Muscle of leg (tissue), 3 donors: ENCODE measurements at regions not wholly inside any gene's neighbourhood (a gene's known extent, or its start where the extent isn't known, plus 50 kb on each side); places are given as distances from the start of the nearest gene placed in this dataset.
A peak's percentile ranks its signal among the peaks of the same experiment; 100 is the strongest.

ENCODE experiments used
- DNase-seq: peaks from one replicate; pipeline ENCODE4 v3.0.0; 2013
- H3K27ac ChIP-seq: one replicate; pipeline ENCODE4 v1.5.1; 2013; ENCODE audit warnings: mild to moderate bottlenecking, low read length, control low read depth
- H3K27me3 ChIP-seq: one replicate; pipeline ENCODE4 v1.6.1; 2013; ENCODE audit warnings: low read length; ENCODE audit not compliant: control insufficient read depth, insufficient read depth
- H3K36me3 ChIP-seq: one replicate; pipeline ENCODE4 v1.6.1; 2013; ENCODE audit warnings: low read length; ENCODE audit not compliant: control insufficient read depth, insufficient read depth
- H3K4me1 ChIP-seq: one replicate; pipeline ENCODE4 v1.6.1; 2013; ENCODE audit warnings: low read length; ENCODE audit not compliant: control insufficient read depth, insufficient read depth
- H3K4me3 ChIP-seq: one replicate; pipeline ENCODE4 v1.5.1; 2013; ENCODE audit warnings: low read length, control low read depth
- H3K9me3 ChIP-seq: replicated peaks from 2 replicates; pipeline ENCODE4 v1.6.1; 2013; ENCODE audit warnings: low read depth, low read length; ENCODE audit not compliant: control insufficient read depth
- WGBS: methylation state at CpG from one replicate; pipeline ENCODE4 v1.1.5; 2013; ENCODE audit warnings: missing lambda C conversion rate; ENCODE audit not compliant: insufficient coverage; 5-methylcytosine and 5-hydroxymethylcytosine counted together

GRCh38 chr2:120927265-120927628 is 191.6 kb downstream of the GLI2 start:
- Histone ChIP-seq H3K4me3 (no peak overlapping the region), H3K27ac (no peak overlapping the region), H3K27me3 (peaks cover 3% of the 10 kb centered on the region), H3K4me1 (peaks cover 3% of the 10 kb centered on the region), H3K9me3 (no peaks in the 10 kb centered on the region), H3K36me3 (peaks cover 14% of the 10 kb centered on the region)
- WGBS, result 83% methylated on average over 11 of the region's 11 CpGs
- no peak for DNase-seq

DNA sequence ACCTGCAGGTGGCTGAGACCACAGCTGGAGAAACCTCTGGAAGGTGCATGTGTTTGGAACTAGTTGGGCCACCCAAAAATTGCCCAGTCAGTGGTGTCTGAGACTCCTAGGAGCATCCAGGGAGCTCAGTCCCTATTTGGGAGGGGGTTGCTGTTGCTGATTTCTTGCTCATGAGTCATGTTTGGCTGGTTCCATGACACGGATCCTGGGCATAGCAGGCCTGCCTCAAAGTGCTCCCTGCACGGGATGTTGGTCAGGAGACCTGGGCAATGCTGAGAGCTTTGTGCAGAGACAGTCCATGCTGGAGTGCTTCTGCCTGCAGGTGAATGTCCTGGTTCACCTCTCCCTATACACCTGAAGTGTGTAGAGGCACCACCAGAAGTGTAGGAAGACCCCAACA is 194.2 kb downstream of the GLI2 start:
- Histone ChIP-seq H3K36me3 (peaks cover 14% of the 10 kb centered on the region), H3K4me1 (peaks cover 25% of the 10 kb centered on the region), H3K4me3 (no peak overlapping the region), H3K27me3 (peaks cover 4% of the 10 kb centered on the region), H3K27ac (no peak overlapping the region), H3K9me3 (no peaks in the 10 kb centered on the region)
- 100% methylated on average over 1 of the region's 2 CpGs for WGBS
- no peak for DNase-seq

GRCh38 chr2:120930236-120930635 is 194.6 kb downstream of the GLI2 start:
- Histone ChIP-seq H3K27me3 (peaks cover 4% of the 10 kb centered on the region), H3K4me3 (no peak overlapping the region), H3K36me3 (peaks cover 14% of the 10 kb centered on the region), H3K9me3 (no peaks in the 10 kb centered on the region), H3K4me1 (peaks cover 29% of the 10 kb centered on the region), H3K27ac (no peak overlapping the region)
- 97% methylated on average over 10 of the region's 10 CpGs for WGBS
- no peak for DNase-seq

- DNase-seq, result no peak
These were observed 195.2 kb downstream of the GLI2 start for GRCh38 chr2:120930864-120931263.

GRCh38 chr2:120932472-120932871 is 196.8 kb downstream of the GLI2 start:
- 38% methylated on average over 5 of the region's 7 CpGs for WGBS
- DNase-seq, result peak; percentile 42
- Histone ChIP-seq H3K4me1 (peaks cover 51% of the 10 kb centered on the region), H3K27me3 (peaks cover 5% of the 10 kb centered on the region), H3K9me3 (no peaks in the 10 kb centered on the region), H3K27ac (no peak overlapping the region), H3K4me3 (no peak overlapping the region), H3K36me3 (peaks cover 14% of the 10 kb centered on the region)

More at GRCh38 chr2:120930864-120931263, 195.2 kb downstream of the GLI2 start:
- Histone ChIP-seq H3K4me1 (peaks cover 36% of the 10 kb centered on the region), H3K27me3 (peaks cover 8% of the 10 kb centered on the region), H3K9me3 (no peaks in the 10 kb centered on the region), H3K4me3 (no peak overlapping the region), H3K27ac (no peak overlapping the region), H3K36me3 (peaks cover 14% of the 10 kb centered on the region)
- WGBS, result no CpG with 5 or more reads among the region's 3 CpGs

- DNase-seq, result no peak
- 32% methylated on average over 4 of the region's 7 CpGs for WGBS
- H3K27me3 ChIP-seq, result peaks cover 5% of the 10 kb centered on the region
- H3K4me3 ChIP-seq, result no peak overlapping the region
- H3K27ac ChIP-seq, result no peak overlapping the region
- no peaks in the 10 kb centered on the region for H3K9me3 ChIP-seq
- H3K36me3 ChIP-seq, result peaks cover 14% of the 10 kb centered on the region
- peaks cover 55% of the 10 kb centered on the region for H3K4me1 ChIP-seq
These were observed 197.2 kb downstream of the GLI2 start for GRCh38 chr2:120932881-120933280.

DNA sequence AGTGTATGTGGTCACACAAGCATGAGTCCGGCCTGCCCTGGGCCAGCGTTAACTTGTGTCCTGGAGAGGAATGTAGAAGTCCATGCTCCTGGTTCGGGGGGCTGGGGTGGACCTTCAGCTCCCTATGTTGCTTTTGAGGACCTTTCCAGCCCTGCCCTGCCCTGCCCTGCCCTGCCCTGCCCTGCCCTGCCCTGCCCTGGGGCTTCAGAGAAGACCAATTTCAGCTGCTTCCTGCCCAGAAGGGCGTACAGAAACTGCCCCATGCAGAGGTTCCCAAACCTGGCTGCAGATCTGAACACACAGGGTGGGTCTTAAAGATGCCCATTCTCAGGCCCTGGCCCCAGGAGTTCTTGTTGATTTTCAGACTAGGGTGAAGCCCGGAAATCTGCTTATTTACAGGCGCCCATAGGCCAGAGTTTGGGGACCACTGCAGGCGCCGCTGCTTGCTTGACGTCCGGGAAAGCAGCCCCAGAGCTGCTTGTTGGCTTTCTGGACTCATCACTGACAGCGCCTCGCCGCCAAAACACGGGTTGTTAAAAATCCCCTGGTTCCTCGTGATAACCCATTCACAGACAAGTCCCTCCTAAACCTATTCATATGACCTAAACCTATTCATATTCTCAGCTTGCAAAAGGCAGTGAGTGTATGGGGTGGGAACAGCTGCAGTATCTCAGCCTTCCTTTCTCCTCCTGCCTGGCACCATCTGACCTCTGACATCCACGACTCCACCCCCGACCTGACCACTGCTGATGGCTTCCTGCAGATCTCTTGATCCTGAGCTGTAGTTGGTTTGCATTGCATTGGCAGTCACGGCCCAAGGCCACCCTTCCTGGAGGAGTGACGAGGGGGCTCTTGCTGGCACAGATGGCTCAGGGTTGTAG is 198.3 kb downstream of the GLI2 start:
- WGBS, result 65% methylated on average over 11 of the region's 19 CpGs
- H3K4me1 ChIP-seq, result peaks cover 63% of the 10 kb centered on the region
- H3K36me3 ChIP-seq, result peaks cover 10% of the 10 kb centered on the region
- no peak for DNase-seq
- peaks cover 5% of the 10 kb centered on the region for H3K27me3 ChIP-seq
- H3K9me3 ChIP-seq, result no peaks in the 10 kb centered on the region
- no peak overlapping the region for H3K4me3 ChIP-seq
- no peak overlapping the region for H3K27ac ChIP-seq

- Histone ChIP-seq H3K36me3 (peaks cover 10% of the 10 kb centered on the region), H3K4me3 (no peak overlapping the region), H3K27me3 (peaks cover 5% of the 10 kb centered on the region), H3K9me3 (no peaks in the 10 kb centered on the region), H3K4me1 (peaks cover 66% of the 10 kb centered on the region), H3K27ac (no peak overlapping the region)
- WGBS, result 64% methylated on average over 10 of the region's 17 CpGs
- peak; percentile 68 for DNase-seq
These were observed 199.1 kb downstream of the GLI2 start for GRCh38 chr2:120934574-120935338.

DNA sequence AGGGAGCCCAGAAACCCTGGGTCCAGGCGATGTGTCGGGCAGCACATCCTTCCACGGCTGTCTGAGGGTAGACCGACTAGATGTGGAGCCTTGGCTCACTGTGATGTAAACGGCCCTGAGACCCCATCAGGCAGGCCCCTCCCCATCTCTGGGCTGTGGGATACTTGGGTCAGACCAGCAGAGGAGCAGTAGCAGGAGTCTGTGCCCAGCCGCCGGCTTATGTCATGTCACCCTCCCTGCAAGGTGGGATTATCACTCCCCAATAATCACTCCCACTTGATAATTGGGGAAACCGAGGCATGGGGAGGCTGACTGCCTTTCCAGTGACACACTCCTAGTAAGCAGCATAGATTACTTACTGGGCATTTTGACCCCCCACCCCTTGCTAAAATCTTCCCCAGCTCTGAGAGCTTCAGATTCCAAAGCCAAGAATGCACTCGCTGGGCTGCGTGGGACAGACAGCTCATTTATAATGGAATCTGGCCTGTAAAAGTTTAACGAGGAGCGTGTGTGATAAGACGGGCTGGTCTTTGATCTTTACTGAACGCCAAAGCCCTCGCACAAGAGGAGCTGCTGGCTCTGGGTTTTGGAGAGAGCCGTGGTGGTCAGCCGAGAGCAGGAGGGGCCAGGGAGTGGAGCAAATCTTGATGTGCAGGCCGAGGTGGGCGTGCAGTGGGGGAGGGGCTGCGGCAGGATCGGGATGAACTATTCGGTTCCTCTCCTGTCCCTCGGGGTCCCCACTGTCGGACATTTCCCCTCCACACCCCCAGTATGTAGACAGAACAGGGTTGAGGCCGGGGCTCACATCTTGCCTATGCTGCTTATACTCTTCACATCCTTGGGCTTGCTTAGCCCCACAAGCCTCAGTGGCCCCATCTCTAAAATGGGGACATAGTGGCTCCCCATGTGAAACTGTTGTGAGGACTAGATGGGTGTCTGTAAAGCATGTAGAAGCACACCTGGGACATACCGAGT is 200.0 kb downstream of the GLI2 start:
- no peak overlapping the region for H3K27ac ChIP-seq
- no peak for DNase-seq
- H3K9me3 ChIP-seq, result no peaks in the 10 kb centered on the region
- H3K27me3 ChIP-seq, result peaks cover 5% of the 10 kb centered on the region
- peaks cover 3% of the 10 kb centered on the region for H3K36me3 ChIP-seq
- no peak overlapping the region for H3K4me3 ChIP-seq
- 36% methylated on average over 12 of the region's 26 CpGs for WGBS
- peaks cover 70% of the 10 kb centered on the region for H3K4me1 ChIP-seq
